Stimulated activated CD4-positive, alpha-beta T cell treated with anti-CD3 and anti-CD28 coated beads, Interleukin-15, amount 100 ng/mL, for 48 hours (primary cell): ENCODE measurements at regions not wholly inside any gene's neighbourhood (a gene's known extent, or its start where the extent isn't known, plus 50 kb on each side); places are given as distances from the start of the nearest gene placed in this dataset.

ENCODE experiments used
- DNase-seq, 2 donors: peaks; one replicate each; pipeline ENCODE4 v3.0.0-alpha.2; 2020; ENCODE audit warnings: low read depth in 2 of 2

DNA sequence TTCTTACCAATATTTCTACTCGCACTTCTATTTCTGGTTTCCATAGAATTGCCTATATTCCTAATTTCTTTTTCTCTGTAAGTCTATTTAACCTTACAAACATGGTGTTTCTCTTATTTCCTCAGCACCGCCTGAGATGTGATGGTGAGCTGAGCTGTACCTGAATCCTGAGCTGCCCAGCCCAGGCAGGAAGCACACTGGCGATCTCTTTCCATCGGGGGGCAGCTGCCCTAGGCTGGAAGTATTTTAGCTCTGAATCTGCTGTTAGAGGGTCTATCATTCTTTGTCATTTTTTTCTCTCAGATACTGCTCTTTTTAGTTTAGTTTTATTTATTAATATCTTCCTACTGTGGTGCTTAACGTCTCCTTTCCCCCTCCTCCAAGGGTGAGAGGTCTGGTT, 173.4 kb upstream of the SLC35B3 start:
- DNase-seq: no peak

DNA sequence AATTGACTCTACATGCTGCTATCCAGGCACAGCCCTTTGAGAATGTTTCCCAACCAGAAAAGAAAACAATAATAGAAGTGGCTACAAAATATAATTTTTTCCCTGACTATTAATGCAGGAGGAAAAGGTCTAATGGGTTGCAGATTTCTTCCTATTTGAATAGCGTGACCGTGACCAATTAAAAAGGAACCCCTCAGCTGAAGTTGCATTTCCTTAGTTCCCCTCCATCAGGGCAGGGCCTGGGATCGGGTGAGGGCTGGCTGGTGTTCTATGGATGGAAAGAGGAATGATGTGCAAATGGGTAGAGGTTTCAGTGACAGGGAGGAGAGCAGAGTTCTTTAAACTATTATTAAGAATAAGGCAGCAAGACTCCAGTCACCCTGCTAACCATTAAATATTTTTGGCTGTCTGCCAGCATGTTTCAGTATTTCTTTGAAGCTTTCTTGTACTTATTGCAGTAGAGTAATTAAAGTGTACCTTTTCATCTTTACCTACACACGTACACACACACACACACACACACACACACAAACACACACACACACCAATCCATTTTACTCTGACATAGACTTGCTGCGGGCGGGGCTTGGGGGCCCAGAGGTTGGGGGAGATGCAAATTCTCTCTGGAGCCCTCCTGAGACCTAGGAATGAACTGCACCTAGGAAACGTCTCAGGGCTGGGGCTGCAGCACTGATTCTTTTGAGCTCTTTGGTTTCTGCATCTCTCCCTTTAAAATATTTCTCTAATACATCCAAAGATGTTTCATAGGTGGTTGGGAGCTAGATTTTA, 154.8 kb upstream of the SLC35B3 start:
- no peak for DNase-seq

DNA sequence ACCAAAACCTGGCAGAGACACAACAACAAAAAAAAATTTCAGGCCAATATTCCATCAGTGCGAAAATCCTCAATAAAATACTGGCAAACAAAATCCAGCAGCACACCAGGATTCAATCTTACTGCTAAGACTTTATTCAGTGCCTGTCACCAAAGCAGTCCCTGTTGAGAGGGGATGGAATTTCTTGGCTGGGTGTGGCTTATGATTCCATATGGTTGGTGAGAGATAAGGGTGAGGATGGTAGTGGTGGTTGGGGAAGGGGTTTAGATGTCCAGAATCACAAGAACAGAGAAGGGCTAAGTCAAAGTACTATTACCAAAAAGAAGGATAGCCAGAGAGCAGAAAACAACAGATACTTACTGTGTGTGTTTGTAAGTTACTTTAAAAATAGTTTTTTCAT, 152.8 kb upstream of the SLC35B3 start:
- DNase-seq: no peak

DNA sequence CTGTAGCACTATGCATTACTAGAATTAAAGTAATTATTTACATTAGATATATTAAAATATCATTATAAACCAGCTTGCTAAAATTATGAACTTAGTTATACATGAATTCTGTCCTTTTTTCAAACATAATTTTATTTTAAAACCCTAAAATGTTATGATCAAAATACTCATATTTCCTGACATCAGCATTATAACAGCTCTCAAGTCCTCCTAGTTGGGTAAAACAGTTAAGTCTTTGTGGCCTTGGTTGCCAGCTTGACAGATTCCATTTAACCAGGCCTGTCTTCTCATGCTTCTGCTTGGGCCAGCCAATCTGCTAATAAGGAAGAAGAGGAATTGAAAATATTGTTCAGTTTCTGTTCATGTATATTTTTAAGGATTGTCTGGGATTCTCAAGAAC, 147.9 kb upstream of the SLC35B3 start:
- DNase-seq: no peak

DNA sequence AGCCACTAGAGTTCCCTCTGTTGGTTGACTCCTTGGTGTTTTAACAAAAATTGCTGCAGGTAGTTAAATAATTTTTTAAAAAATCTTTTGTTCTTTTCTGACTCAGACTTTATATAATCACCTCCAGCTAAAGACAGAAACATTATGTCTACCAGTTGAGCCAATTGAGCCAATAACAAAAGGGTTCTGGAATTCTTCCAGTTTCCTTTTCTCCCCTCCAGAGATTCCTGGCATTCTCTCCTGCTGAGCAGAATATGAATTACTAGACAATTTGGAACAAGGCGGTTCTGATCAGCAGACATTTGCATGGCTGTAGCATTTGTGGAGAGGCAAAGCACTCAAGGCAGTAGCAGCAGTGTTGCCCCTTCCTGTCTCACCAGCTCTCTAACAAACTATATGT, 144.0 kb upstream of the SLC35B3 start:
- DNase-seq: no peak

DNA sequence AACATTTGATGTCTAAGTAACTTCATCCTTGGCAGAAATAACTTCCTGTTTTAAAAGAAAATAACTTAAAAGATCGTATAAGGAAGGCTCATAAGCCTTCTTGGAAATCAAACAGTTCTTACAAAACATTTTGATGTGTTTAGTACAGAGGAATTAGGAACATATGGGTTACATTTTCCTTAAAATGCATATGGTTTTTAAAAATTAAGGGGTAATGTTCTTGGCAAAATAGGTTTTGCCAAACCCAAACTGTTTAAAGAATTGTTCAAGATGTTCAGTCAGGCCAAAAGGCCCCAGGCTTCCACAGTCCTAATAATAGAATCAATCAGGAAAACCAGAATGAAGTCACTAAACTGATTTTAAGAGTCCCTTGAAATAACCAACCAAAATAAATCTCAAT, 142.7 kb upstream of the SLC35B3 start:
- DNase-seq: no peak

DNA sequence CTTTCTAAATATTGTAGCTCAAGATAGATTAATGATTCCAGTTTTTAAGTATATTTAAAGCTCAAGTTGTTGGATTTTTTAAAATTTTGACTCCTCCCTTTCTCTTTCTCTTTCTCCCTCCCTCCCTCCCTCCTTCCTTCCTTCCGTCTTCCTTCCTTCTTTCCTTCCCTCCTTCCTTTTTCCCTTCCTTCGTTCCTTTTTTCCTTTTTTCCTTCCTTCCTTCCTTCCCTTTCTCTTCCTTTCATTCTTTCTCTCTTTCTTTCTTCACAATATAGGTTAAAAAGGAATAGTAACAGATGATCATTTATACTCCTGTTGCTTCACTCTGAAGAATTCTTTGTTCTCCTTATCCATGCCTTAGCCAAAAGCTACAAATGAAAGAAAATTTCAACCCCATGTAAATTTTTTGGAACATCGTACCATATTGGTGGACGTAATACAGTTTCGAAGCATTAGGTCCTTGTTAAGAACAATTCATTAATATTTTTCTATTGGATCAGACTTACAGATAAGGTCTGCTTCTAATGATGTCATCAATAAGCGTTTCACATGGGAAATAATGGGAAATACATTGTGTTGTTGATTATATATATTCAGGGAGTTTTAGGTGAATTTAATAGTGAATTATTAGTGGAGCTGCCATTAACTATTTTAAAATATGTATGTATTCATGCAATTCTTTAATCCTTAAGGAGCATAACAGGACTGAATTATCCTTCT, 139.6 kb upstream of the SLC35B3 start:
- DNase-seq: no peak

DNA sequence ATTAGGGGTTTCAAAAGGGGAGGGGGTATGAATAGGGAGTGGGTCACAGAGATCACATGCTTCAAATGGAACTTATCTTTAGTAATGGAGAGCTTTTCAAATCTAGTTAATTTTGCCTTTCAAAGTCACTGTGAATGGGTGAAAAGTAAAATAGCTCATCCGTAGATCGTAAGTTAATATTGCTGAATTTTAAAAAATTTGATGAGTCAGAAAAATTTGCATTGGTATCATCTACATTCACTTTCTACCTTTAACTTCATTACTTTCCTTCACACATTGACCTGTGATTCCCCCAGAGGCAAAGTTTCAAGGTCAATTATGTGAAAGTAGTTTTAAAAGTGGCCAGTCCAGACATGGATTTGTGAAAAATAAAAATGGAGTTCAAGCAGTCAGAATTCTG, 139.0 kb upstream of the SLC35B3 start:
- DNase-seq: no peak

DNA sequence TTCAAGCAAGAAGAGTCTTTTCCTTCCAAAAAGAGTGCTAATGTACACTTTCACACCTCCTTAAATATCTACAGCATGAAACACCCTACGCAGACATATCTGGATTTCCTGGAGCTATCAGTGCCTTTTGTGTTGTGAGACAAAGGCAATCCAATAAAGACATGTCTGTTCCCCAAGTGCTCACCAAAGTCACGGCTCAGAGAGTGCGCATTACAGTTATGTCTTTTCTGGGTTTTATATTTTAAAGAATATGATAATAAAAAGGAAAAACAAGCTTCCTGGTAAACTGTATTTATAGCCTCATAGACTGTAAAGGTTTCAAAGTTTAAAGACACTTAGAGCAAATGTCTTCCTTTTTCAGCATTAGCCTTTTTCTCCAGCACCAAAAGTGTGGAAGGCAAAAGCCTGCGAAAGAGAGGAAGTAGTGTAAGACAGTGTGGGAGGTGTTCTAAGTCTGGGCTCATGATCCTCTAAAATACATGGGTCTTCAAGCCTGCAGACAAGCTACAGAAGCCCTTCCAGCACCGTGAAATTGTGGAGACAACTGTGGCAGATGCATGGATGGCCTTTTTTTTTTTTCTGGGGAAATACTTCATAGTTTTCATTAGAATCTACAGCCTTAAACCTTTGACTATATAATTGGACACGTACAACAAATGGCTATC, 135.0 kb upstream of the SLC35B3 start:
- no peak for DNase-seq

DNA sequence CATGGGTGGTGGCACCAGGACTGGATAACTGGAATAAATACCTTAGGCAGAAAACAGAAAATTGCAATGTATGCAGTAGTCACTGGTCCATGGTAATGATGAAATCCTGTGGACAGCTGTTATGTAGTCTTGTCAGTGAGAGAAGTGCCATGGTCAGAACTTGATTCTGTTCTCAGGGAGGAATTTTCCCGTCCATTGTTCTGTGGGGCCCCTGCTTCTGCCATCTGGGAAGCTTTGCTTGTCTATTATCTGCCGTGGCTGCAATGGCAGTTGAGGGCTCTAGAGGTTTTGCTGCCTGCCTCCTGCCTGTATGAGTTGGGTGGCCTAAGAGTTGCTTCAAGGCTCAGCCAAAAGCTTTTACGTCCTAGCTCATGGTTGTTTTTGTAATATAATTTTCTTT, 126.8 kb upstream of the SLC35B3 start:
- no peak for DNase-seq

DNA sequence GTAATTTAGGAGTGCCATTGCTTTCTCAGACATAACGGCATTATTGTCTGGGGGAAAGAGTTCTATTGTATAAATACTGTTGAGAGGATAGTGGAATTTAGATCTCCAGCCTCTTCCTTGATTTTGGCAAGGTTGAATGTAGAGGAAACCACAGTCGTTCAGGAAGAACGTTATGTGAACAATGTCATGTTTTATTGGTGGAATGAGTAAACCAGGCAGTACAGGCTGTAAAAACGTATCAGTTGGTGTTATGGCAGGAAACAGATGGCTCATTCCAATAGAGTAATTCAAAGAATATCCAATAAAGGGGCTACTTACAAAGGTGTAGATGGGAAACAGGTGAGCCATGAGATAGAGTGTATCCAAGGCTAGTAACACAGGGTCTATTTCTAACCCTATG, 123.6 kb upstream of the SLC35B3 start:
- DNase-seq: no peak

DNA sequence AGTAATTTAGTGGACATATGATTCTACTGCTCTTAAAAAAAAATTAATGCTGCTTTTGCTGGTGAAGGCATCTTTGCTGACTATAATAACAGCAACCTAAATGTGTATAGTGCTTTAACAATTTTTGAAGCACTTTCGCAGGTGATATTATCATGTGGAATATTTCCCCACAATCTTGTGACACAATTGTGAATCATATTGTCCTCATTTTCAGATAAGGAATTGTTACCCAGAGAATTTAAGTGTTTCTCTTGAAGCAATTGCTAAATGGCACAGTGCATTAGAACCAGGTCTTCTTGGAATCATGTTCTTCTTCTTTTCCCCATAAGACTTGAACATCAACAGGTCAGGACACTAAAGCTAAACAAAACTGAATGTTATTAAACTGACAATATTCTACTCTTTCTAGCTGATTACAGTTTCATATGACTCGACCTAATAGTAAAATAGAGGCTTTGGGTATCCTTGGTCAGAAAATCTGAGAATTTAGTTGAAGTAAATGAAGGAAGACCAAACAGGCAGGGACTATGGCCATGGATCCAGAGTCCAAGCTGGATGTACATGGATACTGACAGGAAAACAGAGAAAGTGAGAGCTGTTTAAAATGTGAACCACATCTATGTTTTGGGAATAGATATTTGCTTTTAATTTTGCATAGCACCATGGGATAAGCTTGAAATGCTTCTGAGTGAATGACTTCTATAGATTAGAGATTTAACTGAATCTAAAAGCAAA, 121.8 kb upstream of the SLC35B3 start:
- no peak for DNase-seq

DNA sequence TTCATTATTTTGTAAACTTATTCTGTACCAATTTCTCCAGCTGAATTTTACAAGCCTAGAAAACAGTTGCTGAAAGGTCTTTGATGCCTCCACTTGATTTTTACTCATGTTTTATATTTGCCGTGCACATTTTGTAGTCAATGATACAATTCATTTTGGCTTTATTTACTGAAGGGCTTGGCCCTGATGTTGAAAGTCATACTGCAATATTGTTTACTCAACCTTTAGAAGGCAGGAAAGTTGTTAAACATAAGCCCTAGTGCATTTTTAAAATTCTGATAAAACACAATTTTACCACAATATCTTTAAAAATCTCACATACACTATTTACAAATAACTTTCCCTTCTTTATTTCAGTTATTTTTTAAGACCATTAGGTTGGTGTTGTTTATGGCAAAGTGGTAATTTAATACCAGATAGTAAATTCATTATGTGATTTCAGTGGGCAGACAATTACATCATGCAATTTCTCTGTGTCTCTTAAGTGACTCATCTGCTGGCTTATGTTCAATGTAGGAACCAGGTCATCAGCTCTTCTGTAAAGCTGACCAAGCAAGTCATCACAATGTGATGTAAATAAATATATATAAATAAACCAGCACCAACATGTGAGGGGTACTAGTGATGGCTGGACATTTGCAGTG, 121.1 kb upstream of the SLC35B3 start:
- no peak for DNase-seq

DNA sequence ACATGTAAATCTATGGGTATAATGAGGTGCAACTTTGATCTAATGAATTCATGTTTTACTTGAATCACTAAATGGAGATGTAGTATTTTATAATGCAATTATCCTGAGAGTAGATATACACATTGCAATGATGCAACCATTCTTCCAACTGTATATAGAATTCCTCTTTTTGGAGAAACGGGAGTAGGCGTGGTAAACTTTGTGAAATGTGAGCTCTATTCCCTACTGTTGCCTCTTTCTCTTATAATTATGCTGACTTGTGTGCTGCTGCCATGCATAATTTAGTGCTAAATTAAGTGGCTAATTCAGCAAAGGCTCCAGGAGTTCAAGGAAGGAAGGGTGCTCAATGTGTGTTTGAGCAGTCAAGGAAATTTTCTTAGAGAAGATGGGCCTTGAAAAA, 116.6 kb upstream of the SLC35B3 start:
- no peak for DNase-seq

DNA sequence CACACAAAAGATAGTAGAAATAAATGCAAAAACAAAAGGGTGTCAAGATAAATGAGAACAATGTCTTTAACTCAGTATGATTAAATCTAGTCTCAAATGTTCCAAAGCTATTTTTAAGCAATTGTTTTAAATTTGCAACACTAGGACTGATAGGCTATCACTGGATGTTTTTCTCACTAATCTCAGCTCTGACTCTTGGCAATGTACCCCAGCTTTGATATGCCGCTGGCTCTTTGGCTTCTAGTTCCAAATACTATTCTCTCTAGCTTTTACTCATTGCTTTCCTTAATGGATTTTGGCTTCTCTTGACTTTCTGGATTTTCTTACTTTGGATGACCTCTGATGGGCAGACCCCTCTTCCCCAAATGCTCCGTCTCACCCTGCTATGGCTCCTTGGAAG, 116.0 kb upstream of the SLC35B3 start:
- no peak for DNase-seq

DNA sequence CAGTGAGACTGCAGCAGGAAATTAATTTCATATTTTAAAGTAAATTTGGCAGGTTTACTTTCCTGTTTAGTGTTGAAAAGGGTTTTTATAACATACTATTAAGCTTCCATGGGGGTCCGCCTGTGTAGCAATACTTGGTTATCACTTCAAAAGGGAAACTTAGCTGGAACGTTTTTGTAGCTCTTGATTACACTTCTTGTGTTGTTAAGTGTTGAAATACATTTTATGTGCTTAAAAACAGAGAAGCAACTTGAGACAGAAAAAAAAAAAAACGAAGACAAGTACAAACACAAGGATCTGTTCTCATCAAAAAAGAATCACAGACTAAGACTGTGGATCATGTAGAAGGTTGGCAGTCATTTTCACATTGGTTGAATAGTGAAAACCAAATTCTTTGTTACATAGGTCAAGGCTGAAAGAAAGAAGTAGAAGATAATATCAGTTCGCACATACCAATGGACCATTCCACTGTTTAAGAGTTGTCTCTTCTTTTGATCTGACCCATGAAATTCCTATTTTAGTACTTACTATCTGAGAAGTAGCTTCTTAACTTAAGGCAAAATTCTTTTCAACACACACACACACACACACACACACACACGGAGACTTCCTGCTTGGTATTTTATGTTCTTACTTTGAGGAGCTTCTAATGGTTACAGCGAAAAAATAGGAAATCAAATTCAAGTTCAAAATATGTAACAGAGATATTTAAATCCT, 113.9 kb upstream of the SLC35B3 start:
- no peak for DNase-seq

DNA sequence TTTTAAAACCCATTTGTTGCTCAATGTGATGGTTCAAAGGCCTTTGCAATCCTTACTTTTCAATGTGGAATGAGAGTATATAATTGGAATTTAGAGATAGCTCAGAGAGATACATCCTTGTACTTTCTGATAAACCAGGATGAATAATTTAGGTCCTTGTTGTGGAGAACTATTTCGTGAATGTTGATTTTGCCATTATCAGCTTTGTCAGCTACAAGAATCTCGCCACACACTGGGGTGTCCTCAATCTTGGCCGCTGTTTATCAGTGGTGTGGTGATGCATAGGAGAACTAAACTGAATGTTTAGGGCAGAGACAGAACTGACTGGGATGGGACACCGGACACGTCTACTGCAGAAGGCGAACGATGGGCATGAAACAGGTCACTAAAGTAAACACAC, 111.2 kb upstream of the SLC35B3 start:
- no peak for DNase-seq

DNA sequence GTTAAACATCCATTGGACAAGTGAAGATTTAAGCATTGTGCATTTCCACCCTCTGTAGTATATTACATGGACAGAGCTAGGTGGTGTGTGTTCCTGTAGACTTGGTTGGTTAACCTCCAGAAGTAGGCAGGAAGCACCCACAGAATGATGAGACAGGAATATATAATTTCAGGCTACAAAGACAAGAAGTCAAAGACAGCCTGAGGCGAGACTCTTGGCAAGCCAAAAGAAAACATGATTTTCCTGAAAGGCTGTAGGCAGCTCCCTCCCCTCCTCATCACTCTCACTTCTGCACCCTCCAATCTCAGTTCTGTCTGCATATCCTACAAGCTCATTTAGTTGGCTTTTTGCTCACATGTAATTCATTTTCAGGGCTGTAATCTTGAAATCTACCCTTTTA, 110.0 kb upstream of the SLC35B3 start:
- DNase-seq: no peak

DNA sequence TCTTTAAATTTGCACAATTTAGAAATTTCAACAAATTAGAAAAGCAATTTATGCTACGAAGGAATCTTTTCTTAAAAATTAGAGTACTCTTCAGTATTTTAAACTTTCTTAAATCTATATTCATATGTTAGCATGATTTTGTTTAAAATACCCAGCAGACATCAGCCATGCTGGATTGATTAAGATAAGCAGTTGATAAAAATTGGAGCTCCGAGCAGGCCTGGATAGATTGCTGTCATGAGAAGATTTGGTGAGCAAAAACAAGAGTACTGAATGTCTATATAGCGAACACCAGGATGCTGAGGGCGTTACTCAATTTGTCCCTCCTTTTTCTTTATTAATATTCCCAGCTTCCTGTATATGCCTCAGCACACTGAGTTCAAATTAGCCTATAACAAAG, 108.4 kb upstream of the SLC35B3 start:
- DNase-seq: no peak

DNA sequence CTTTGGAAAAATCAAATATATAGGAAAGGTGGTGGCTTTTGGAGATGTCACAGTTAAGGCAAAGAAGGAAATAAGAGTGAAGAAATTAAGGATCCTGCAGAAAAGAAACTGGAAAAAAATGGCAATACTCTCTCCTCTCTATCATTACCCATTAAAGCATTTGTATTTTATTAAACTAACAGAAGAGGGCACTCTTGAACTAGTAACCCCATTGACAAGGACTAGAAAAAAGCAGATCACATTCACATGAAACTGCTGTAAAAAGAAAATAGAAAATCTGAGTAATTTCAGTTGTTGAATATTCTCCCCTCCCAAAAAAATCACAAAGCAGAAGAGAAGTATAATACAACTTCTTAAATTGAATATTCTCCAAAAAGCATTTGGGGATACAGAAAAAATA, 104.1 kb upstream of the SLC35B3 start:
- DNase-seq: no peak

DNA sequence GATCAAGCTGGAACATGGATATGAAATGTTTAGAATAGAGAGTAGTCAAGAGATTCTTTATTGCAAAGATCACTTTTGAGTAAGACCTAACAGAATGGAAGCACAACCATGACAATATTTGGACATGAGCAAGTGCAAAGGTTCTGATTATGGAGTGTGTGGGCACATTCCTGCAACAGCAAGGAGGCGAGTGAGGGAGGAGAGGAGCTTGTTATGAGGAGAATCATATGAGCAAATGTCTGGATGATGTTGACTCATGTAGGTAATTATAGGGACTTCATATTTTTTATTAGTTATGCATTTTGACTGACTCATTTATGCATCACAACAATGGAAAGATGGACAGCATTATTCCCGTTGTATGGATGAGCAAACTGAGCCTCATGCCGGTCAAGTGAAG, 100.8 kb upstream of the SLC35B3 start:
- no peak for DNase-seq
